CD8-positive, alpha-beta memory T cell (primary cell): ENCODE measurements at regions not wholly inside any gene's neighbourhood (a gene's known extent, or its start where the extent isn't known, plus 50 kb on each side); places are given as distances from the start of the nearest gene placed in this dataset.
"Not testable (repeated sequence)": the region's sequence is repeated elsewhere in the genome, so short reads cannot be mapped to it uniquely, and the experiment has no call there.

Experiments
- CTCF ChIA-PET: fragments of 350-600 bp; sonication (Branson Sonifier 250); formaldehyde crosslinking; loops from one replicate; lab custom pipeline; 2021; ENCODE audit warnings: antibody characterized with exemption; lab: Charles Lee
- POLR2A ChIA-PET: fragments of 350-600 bp; sonication (Branson Sonifier 250); formaldehyde crosslinking; loops from one replicate; lab custom pipeline; 2021; ENCODE audit warnings: antibody characterized with exemption; lab: Charles Lee
- DNase-seq, 5 donors: peaks; one replicate each; pipeline versions ENCODE4 v3.0.0 to v3.0.0-alpha.2; 2020 to 2022; ENCODE audit warnings: mixed read lengths in 1 of 5
- H3K27ac ChIP-seq: one replicate; pipeline ENCODE4 v1.7.0; 2013; ENCODE audit warnings: low read depth, mild to moderate bottlenecking, low read length, moderate library complexity
- H3K27me3 ChIP-seq: 2 replicates; pipeline ENCODE4 v1.7.0; 2013; ENCODE audit warnings: low read length, mild to moderate bottlenecking; ENCODE audit not compliant: insufficient read depth, poor library complexity, severe bottlenecking
- H3K36me3 ChIP-seq: 2 replicates; pipeline ENCODE4 v1.7.0; 2013; ENCODE audit warnings: mild to moderate bottlenecking, low read length, moderate library complexity; ENCODE audit not compliant: insufficient read depth
- H3K4me1 ChIP-seq: 2 replicates; pipeline ENCODE4 v1.7.0; 2013; ENCODE audit warnings: mild to moderate bottlenecking, low read length, moderate library complexity; ENCODE audit not compliant: insufficient read depth
- H3K4me3 ChIP-seq: 2 replicates; pipeline ENCODE4 v1.7.0; 2013; ENCODE audit warnings: mild to moderate bottlenecking, low read length
- H3K9me3 ChIP-seq: 2 replicates; pipeline ENCODE4 v1.7.0; 2013; ENCODE audit warnings: mild to moderate bottlenecking, low read length
- H3K27ac Mint-ChIP-seq, 8 donors: one replicate each; pipeline ENCODE4 v1.8.0; 2020 to 2021; ENCODE audit warnings: mixed read lengths in 8 of 8, mild to moderate bottlenecking in 6 of 8, inconsistent platforms in 3 of 8, moderate library complexity in 3 of 8
- H3K27me3 Mint-ChIP-seq, 2 donors: one replicate each; pipeline ENCODE4 v1.8.0; 2020 to 2021; ENCODE audit warnings: mixed read lengths in 2 of 2, mild to moderate bottlenecking in 1 of 2, moderate library complexity in 1 of 2
- H3K36me3 Mint-ChIP-seq, 3 donors: one replicate each; pipeline ENCODE4 v1.8.0; 2020 to 2021; ENCODE audit warnings: mixed read lengths in 3 of 3, inconsistent platforms in 1 of 3, mild to moderate bottlenecking in 1 of 3
- H3K4me1 Mint-ChIP-seq, 3 donors: one replicate each; pipeline ENCODE4 v1.8.0; 2020 to 2021; ENCODE audit warnings: mixed read lengths in 3 of 3, inconsistent platforms in 1 of 3, mild to moderate bottlenecking in 1 of 3
- H3K4me3 Mint-ChIP-seq, 7 donors: one replicate each; pipeline ENCODE4 v1.8.0; 2020 to 2021; ENCODE audit warnings: mixed read lengths in 7 of 7, mild to moderate bottlenecking in 6 of 7, moderate library complexity in 4 of 7, inconsistent platforms in 2 of 7
- H3K9me3 Mint-ChIP-seq, 5 donors: one replicate each; pipeline ENCODE4 v1.8.0; 2020 to 2022; ENCODE audit warnings: mixed read lengths in 5 of 5, mild to moderate bottlenecking in 3 of 5, moderate library complexity in 2 of 5, inconsistent platforms in 1 of 5

- Mint-ChIP-seq H3K27ac (no peak overlapping the region), H3K9me3 (peaks cover 6 to 40% (median 22%) of the 10 kb centered on the region in 5 donors), H3K4me3 (no peak overlapping the region), H3K36me3 (peaks cover 0 to 4% (median 0%) of the 10 kb centered on the region in 3 donors), H3K4me1 (peaks cover 0 to 2% (median 0%) of the 10 kb centered on the region in 3 donors), H3K27me3 (no peaks in the 10 kb centered on the region)
- no peak for DNase-seq
- H3K4me3 ChIP-seq: no peak overlapping the region
- H3K4me1 ChIP-seq: no peaks in the 10 kb centered on the region
- CTCF ChIA-PET: no interaction called here
- no peak overlapping the region for H3K27ac ChIP-seq
- H3K27me3 ChIP-seq: no peaks in the 10 kb centered on the region
- POLR2A ChIA-PET: no interaction called here
- no peaks in the 10 kb centered on the region for H3K36me3 ChIP-seq
- H3K9me3 ChIP-seq: no peaks in the 10 kb centered on the region
Measured at GRCh38 chr16:35797811-35798210, 2338.4 kb downstream of the TP53TG3F start.

DNA sequence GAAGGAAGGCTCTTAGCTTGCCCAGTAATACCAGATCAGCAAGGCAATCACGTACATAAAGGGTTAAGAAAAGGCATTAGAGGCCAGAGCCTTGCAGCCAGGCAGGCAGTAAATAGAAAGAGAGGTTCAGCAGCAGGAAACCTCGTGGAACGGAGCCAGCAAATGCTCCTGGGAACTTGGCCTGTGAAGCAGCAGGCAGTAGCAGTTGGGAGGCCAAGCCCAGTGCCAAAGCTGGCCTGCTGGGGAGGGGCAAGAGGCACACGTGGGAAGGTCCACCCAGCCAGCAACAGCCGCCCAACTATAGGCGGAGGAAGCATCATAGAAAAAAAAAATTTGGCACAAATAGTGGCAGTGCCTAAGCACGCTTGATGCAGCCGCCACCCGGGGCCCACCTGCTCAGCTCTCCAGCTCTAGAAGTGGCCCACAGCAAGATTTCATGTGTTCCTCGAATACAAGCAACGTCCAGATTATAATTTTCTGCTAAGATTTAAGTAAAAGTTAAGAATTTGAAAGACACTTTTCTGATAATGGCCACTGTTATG, 2339.5 kb downstream of the TP53TG3F start:
- Mint-ChIP-seq H3K4me1 (peaks cover 0 to 2% (median 0%) of the 10 kb centered on the region in 3 donors), H3K36me3 (peaks cover 0 to 4% (median 0%) of the 10 kb centered on the region in 3 donors), H3K27me3 (no peaks in the 10 kb centered on the region), H3K9me3 (peaks cover 6 to 34% (median 19%) of the 10 kb centered on the region in 5 donors), H3K27ac (no peak overlapping the region), H3K4me3 (no peak overlapping the region)
- DNase-seq: no peak
- Histone ChIP-seq H3K27me3 (no peaks in the 10 kb centered on the region), H3K4me1 (no peaks in the 10 kb centered on the region), H3K27ac (no peak overlapping the region), H3K9me3 (no peaks in the 10 kb centered on the region), H3K4me3 (no peak overlapping the region), H3K36me3 (no peaks in the 10 kb centered on the region)
- POLR2A ChIA-PET: no interaction called here
- CTCF ChIA-PET: no interaction called here

GRCh38 chr16:35804465-35804864, 2345.1 kb downstream of the TP53TG3F start:
- H3K4me3 ChIP-seq, CTCF ChIA-PET, H3K4me1 Mint-ChIP-seq, H3K27me3 ChIP-seq, POLR2A ChIA-PET, H3K4me1 ChIP-seq, H3K36me3 ChIP-seq, DNase-seq, H3K9me3 ChIP-seq, H3K27ac Mint-ChIP-seq, H3K27ac ChIP-seq, H3K27me3 Mint-ChIP-seq, H3K36me3 Mint-ChIP-seq, H3K4me3 Mint-ChIP-seq: not testable (repeated sequence)
- peaks cover 7 to 35% (median 16%) of the 10 kb centered on the region in 5 donors for H3K9me3 Mint-ChIP-seq

DNA sequence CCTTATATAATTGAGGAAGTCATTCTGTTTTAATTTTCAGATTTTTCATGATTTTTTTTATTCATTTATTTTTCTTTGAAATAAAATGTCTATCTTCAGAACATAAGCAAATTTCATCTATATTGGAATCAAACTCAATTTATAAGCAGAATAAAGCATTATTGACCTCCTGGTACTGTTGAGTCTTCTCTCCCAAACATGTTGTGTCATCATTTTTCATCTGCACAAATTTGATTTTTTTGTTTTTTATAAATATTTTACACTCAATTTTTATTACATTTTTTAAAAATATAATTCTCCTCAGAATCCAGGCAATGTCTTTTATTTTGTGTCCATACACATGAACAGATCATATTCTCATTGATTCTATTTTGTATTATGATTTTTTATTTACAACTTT, 2363.9 kb downstream of the TP53TG3F start:
- H3K27me3 Mint-ChIP-seq: no peaks in the 10 kb centered on the region
- CTCF ChIA-PET: no interaction called here
- H3K27ac Mint-ChIP-seq: no peak overlapping the region
- Histone ChIP-seq H3K4me3 (no peak overlapping the region), H3K27ac (no peak overlapping the region), H3K4me1 (no peaks in the 10 kb centered on the region), H3K9me3 (no peaks in the 10 kb centered on the region), H3K36me3 (no peaks in the 10 kb centered on the region), H3K27me3 (no peaks in the 10 kb centered on the region)
- H3K4me3 Mint-ChIP-seq: no peak overlapping the region
- H3K9me3 Mint-ChIP-seq: peaks cover 21 to 43% (median 24%) of the 10 kb centered on the region in 5 donors
- DNase-seq: no peak
- H3K36me3 Mint-ChIP-seq: no peaks in the 10 kb centered on the region
- POLR2A ChIA-PET: no interaction called here
- no peaks in the 10 kb centered on the region for H3K4me1 Mint-ChIP-seq

GRCh38 chr16:35841632-35842031, 2382.2 kb downstream of the TP53TG3F start:
- H3K9me3 Mint-ChIP-seq: peaks cover 7 to 32% (median 14%) of the 10 kb centered on the region in 5 donors
- no peaks in the 10 kb centered on the region for H3K4me1 ChIP-seq
- H3K27ac ChIP-seq: no peak overlapping the region
- H3K27me3 ChIP-seq: no peaks in the 10 kb centered on the region
- ChIA-PET POLR2A (no interaction called here), CTCF (no interaction called here)
- no peak overlapping the region for H3K27ac Mint-ChIP-seq
- no peak for DNase-seq
- no peaks in the 10 kb centered on the region for H3K36me3 ChIP-seq
- peaks cover 3% of the 10 kb centered on the region for H3K9me3 ChIP-seq
- no peaks in the 10 kb centered on the region for H3K36me3 Mint-ChIP-seq
- no peaks in the 10 kb centered on the region for H3K4me1 Mint-ChIP-seq
- H3K27me3 Mint-ChIP-seq: no peaks in the 10 kb centered on the region
- no peak overlapping the region for H3K4me3 Mint-ChIP-seq
- no peak overlapping the region for H3K4me3 ChIP-seq

DNA sequence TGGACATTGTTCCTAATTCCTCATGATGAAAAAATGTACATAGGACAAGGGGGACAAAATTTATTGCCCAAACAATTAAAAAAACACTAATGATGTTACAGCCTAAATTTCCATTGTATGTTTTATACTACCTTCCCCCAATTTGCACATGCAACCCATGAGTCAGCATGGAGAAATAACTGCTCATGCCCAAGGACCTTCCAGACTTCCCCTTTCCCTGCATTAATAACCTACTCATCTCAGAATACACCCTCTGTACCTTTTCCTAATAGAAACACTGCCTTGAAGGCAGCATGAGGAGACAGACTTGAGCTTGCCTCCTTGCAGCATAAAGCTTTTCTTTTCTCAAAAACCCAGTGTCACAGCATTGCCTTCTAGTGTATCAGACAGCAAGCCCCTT, 2402.8 kb downstream of the TP53TG3F start:
- ChIA-PET POLR2A (no interaction called here), CTCF (no interaction called here)
- H3K27ac Mint-ChIP-seq: no peak overlapping the region
- no peak for DNase-seq
- no peaks in the 10 kb centered on the region for H3K9me3 ChIP-seq
- H3K27ac ChIP-seq: no peak overlapping the region
- H3K4me3 Mint-ChIP-seq: no peak overlapping the region
- H3K27me3 ChIP-seq: no peaks in the 10 kb centered on the region
- H3K4me1 ChIP-seq: no peaks in the 10 kb centered on the region
- no peaks in the 10 kb centered on the region for H3K36me3 ChIP-seq
- no peaks in the 10 kb centered on the region for H3K4me1 Mint-ChIP-seq
- H3K4me3 ChIP-seq: no peak overlapping the region
- peaks cover 9 to 40% (median 16%) of the 10 kb centered on the region in 5 donors for H3K9me3 Mint-ChIP-seq
- no peaks in the 10 kb centered on the region for H3K36me3 Mint-ChIP-seq
- H3K27me3 Mint-ChIP-seq: peaks cover 0 to 1% of the 10 kb centered on the region in 2 donors

DNA sequence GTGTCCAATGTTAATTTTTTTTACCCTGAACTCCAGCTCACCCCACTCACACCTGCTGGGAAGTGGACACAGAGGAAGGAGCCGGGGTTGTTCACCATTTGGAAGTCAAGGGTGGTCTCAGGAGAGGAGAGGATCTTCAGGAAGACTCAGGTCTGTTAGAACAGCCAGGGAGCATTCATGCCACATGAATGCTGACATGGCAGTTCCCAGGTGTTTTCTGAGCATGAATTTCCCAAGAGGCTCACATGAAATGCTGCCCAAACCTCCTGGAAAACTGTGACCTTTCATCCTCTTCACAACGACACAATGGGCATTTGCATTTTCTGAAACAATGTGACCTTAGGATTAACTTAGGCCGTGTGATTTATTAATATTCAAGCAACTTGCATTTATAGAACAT, 2409.2 kb downstream of the TP53TG3F start:
- no peak for DNase-seq
- no peak overlapping the region for H3K4me3 ChIP-seq
- H3K9me3 Mint-ChIP-seq: peaks cover 15 to 55% (median 38%) of the 10 kb centered on the region in 5 donors
- H3K4me1 Mint-ChIP-seq: no peaks in the 10 kb centered on the region
- no peaks in the 10 kb centered on the region for H3K9me3 ChIP-seq
- H3K27me3 Mint-ChIP-seq: peaks cover 0 to 1% of the 10 kb centered on the region in 2 donors
- H3K4me3 Mint-ChIP-seq: no peak overlapping the region
- H3K27me3 ChIP-seq: no peaks in the 10 kb centered on the region
- ChIA-PET POLR2A (no interaction called here), CTCF (no interaction called here)
- H3K36me3 ChIP-seq: no peaks in the 10 kb centered on the region
- no peak overlapping the region for H3K27ac ChIP-seq
- H3K4me1 ChIP-seq: no peaks in the 10 kb centered on the region
- no peak overlapping the region for H3K27ac Mint-ChIP-seq
- no peaks in the 10 kb centered on the region for H3K36me3 Mint-ChIP-seq

- no peak for DNase-seq
- no peak overlapping the region for H3K27ac ChIP-seq
- ChIA-PET POLR2A (no interaction called here), CTCF (no interaction called here)
- Mint-ChIP-seq H3K4me3 (no peak overlapping the region), H3K9me3 (peaks cover 13 to 35% (median 27%) of the 10 kb centered on the region in 5 donors), H3K36me3 (no peaks in the 10 kb centered on the region), H3K27me3 (no peaks in the 10 kb centered on the region), H3K4me1 (no peaks in the 10 kb centered on the region), H3K27ac (no peak overlapping the region)
- no peak overlapping the region for H3K4me3 ChIP-seq
- no peaks in the 10 kb centered on the region for H3K4me1 ChIP-seq
- H3K27me3 ChIP-seq: no peaks in the 10 kb centered on the region
- no peaks in the 10 kb centered on the region for H3K9me3 ChIP-seq
- H3K36me3 ChIP-seq: no peaks in the 10 kb centered on the region
Measured at GRCh38 chr16:35873472-35873871, 2414.1 kb downstream of the TP53TG3F start.
